H1 (cell line): ENCODE measurements at regions not wholly inside any gene's neighbourhood (a gene's known extent, or its start where the extent isn't known, plus 50 kb on each side); places are given as distances from the start of the nearest gene placed in this dataset.
"Not testable (repeated sequence)": the region's sequence is repeated elsewhere in the genome, so short reads cannot be mapped to it uniquely, and the experiment has no call there.

Experiments
- BRCA1 ChIP-seq: IDR thresholded peaks from 2 replicates; pipeline ENCODE4 v1.6.1; 2012; ENCODE audit warnings: low read depth, low read length, improper control_type of control experiment
- EZH2 ChIP-seq: fragments of 200-600 bp; sonication (generic); IDR thresholded peaks from 2 replicates; pipeline ENCODE4 v1.7.1; 2012; ENCODE audit warnings: low read depth, mild to moderate bottlenecking, moderate library complexity, low read length, inconsistent platforms; ENCODE audit not compliant: severe bottlenecking
- NRF1 ChIP-seq: IDR thresholded peaks from 2 replicates; pipeline ENCODE4 v1.6.1; 2011; ENCODE audit warnings: mild to moderate bottlenecking, low read depth, low read length, improper control_type of control experiment
- PHF8 ChIP-seq: fragments of 200-600 bp; sonication (generic); conservative IDR thresholded peaks from 2 replicates; pipeline ENCODE4 v1.7.1; 2012; ENCODE audit warnings: low read depth, mild to moderate bottlenecking, inconsistent platforms, low read length, moderate library complexity
- POLR2A ChIP-seq, 2 experiments: IDR thresholded peaks; 1 replicate in 1 of 2; 2 replicates in 1 of 2; pipeline ENCODE4 v1.6.1; 2011; ENCODE audit warnings: low read depth in 2 of 2, low read length in 2 of 2, mild to moderate bottlenecking in 2 of 2; ENCODE audit errors: control extremely low read depth in 1 of 2
- TAF1 ChIP-seq: IDR thresholded peaks from 2 replicates; pipeline ENCODE4 v1.6.1; 2011; ENCODE audit warnings: mild to moderate bottlenecking, low read depth, low read length
- TBP ChIP-seq: IDR thresholded peaks from 2 replicates; pipeline ENCODE4 v1.6.1; 2011; ENCODE audit warnings: low read depth, low read length, improper control_type of control experiment
- TF ChIP-seq, protein P1 (sequence below), 3 experiments: IDR thresholded peaks; 1 replicate in 2 of 3; 2 replicates in 1 of 3; pipeline versions ENCODE4 v1.5.1 to v1.6.1; 2011; ENCODE audit warnings: low read length in 3 of 3, mild to moderate bottlenecking in 3 of 3, inconsistent platforms in 2 of 3, low read depth in 1 of 3, moderate library complexity in 1 of 3; ENCODE audit not compliant: insufficient read depth in 1 of 3; ENCODE audit errors: control extremely low read depth in 1 of 3
- TF ChIP-seq, protein P2 (sequence below): IDR thresholded peaks from 2 replicates; pipeline ENCODE4 v1.6.1; 2012; ENCODE audit warnings: inconsistent platforms

DNA sequence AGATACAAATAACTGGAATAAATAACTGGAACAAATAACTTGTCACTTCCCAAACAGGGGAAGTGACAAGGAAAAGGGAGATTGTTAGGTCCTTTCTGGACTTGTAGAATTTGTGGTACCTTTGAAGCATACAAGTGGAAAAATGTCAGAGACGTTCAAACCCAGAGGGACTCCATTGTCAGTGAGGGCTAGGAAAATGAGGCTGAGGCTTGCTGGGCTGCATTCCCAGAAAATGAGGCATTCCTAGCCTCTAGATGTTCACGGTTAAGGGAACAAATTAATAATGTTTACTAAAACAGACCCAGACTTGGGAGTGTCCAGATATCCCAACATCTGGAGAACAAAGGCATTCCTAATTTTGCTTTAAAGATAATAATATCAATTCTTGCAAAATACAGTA lies 1158.0 kb downstream of the PCDH9 start:
- TF ChIP-seq, protein P1, sequence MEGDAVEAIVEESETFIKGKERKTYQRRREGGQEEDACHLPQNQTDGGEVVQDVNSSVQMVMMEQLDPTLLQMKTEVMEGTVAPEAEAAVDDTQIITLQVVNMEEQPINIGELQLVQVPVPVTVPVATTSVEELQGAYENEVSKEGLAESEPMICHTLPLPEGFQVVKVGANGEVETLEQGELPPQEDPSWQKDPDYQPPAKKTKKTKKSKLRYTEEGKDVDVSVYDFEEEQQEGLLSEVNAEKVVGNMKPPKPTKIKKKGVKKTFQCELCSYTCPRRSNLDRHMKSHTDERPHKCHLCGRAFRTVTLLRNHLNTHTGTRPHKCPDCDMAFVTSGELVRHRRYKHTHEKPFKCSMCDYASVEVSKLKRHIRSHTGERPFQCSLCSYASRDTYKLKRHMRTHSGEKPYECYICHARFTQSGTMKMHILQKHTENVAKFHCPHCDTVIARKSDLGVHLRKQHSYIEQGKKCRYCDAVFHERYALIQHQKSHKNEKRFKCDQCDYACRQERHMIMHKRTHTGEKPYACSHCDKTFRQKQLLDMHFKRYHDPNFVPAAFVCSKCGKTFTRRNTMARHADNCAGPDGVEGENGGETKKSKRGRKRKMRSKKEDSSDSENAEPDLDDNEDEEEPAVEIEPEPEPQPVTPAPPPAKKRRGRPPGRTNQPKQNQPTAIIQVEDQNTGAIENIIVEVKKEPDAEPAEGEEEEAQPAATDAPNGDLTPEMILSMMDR (IDR thresholded peaks at IDR 0.05; ENCODE audit: control extremely low read depth in 1 of 3, insufficient read depth in 1 of 3, low read depth in 1 of 3, low read length in 3 of 3), result not testable (repeated sequence)
- TF ChIP-seq TBP; EZH2; NRF1; PHF8; TAF1; BRCA1; POLR2A (IDR thresholded peaks at IDR 0.05; ENCODE audit: control extremely low read depth in 1 of 2, low read depth in 2 of 2, low read length in 2 of 2): not testable (repeated sequence)
- TF ChIP-seq, protein P2, sequence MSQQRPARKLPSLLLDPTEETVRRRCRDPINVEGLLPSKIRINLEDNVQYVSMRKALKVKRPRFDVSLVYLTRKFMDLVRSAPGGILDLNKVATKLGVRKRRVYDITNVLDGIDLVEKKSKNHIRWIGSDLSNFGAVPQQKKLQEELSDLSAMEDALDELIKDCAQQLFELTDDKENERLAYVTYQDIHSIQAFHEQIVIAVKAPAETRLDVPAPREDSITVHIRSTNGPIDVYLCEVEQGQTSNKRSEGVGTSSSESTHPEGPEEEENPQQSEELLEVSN, result not testable (repeated sequence)
